CMK (cell line): ENCODE measurements at regions not wholly inside any gene's neighbourhood (a gene's known extent, or its start where the extent isn't known, plus 50 kb on each side); places are given as distances from the start of the nearest gene placed in this dataset.
"Not testable (repeated sequence)": the region's sequence is repeated elsewhere in the genome, so short reads cannot be mapped to it uniquely, and the experiment has no call there.

Experiments
- DNase-seq: peaks from one replicate; pipeline ENCODE4 v3.0.0-alpha.2; 2010; ENCODE audit warnings: low read depth

DNA sequence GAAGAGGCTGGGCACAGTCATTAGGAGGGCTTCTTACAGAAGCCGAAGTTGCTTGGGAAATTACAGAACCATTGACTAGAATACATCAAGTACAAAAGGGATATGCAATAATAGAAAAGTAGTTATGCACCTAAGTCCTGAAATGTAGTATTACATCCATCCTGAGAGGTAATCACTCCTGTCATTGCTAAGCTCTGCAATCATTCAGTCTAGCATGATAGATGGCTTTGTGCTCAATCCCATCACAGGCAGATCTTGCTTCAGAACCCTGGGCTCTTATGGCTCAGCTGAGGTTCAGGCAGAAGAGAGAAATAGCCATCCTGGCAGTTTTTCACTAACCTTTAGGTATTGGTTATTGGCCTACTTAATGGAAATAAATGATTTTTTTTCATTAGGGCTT lies 231.7 kb upstream of the AFF2 start:
- no peak for DNase-seq

- no peak for DNase-seq
Observed at GRCh38 chrX:148269513-148269912, 230.9 kb upstream of the AFF2 start.

GRCh38 chrX:148270499-148270898 lies 229.9 kb upstream of the AFF2 start:
- peak; percentile 44 for DNase-seq

GRCh38 chrX:148271263-148271662 lies 229.2 kb upstream of the AFF2 start:
- peak; percentile 46 for DNase-seq

GRCh38 chrX:148281920-148282319 lies 218.5 kb upstream of the AFF2 start:
- no peak for DNase-seq

DNA sequence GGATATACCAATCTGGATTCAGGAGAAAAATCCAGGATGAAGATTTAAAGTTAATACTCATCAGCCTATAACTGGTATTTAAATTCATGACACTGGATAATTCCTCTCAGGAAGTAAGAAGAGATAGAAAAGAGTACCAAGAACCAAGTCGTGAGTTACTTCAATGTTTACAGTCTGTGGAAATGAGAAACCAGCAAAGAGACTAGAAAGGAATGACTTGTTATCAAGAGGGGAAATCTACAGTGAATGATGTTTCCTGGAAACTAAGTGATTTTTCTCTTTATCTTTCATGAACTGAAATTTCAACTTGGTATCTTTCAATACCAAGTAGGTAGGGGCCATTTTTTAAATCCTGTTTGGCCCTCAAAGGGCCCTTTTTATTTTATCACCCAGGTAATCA lies 217.9 kb upstream of the AFF2 start:
- no peak for DNase-seq

DNA sequence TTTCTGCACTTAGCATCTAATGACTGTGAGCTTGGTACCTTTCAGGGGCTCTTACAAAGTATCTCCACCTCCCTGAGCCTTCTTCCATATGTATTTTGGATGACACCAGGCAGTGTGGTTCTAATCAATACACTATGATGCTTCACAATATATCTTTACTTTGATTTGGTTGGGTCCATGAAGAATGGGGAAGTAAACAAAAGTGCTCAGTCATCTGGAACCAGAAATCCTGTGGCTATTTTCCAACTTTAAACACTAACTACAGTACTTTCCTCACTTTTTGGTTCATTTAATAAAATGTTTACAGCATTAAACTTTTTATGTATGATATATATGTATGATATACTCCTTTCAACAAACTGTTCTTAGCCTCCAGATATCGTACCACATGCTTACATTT lies 216.4 kb upstream of the AFF2 start:
- DNase-seq = no peak

DNA sequence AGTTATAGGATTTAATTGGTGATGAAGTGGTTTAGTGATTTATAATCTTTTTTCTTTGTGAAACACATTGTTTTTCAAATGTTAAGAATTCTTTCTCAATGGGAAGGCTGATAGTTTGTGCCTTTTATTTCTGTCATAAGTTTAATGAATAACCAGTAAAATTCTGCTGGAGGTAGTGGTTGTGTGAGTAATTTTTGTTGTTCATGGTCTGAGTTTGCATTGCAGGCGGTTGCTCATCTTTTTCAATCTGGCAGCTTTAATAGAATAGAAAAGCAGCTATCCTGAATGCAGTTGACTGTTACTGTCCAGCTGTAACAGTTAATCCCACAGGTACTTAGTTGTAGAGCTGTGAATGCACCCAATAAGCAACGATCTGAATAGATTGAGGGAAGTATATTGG lies 215.6 kb upstream of the AFF2 start:
- DNase-seq = no peak

DNA sequence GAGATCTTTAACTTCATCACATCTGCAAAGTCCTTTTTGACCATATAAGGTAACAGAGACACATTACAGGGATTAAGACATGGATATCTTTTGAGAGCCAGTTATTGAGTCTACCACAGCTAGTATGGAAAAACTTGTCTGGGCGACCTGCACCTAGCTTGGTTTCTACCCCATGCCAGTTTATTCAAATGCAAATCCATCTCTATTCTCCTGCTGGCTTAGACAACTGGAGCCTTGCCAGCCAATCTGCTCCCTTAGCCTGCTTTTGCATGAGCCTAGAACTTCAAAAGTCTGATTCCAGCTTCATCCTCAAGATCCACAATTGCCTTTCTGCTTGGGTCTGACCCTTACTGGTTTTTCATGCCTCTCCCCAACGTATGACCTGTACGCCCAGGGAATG lies 212.0 kb upstream of the AFF2 start:
- DNase-seq = no peak

GRCh38 chrX:148290041-148290440 lies 210.4 kb upstream of the AFF2 start:
- DNase-seq = no peak

DNA sequence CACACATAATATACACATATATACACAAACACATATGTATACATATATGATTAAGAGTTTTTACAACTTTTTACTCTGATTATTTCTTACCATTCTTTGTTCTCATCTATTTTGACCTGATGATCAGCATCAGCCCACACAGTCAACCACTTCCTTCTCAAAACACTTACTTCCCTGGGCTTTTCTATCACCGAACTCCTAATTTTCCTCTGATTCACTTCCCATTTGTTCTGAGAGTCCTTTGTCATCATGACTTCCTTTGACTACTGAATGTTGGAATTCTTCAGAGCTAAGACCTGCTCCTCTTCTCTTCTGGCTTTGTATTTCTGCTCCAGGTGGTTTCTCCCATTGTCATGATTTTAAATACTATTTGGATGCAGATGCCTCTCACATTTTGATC lies 209.5 kb upstream of the AFF2 start:
- no peak for DNase-seq

GRCh38 chrX:148298737-148299136 lies 201.7 kb upstream of the AFF2 start:
- DNase-seq = no peak

DNA sequence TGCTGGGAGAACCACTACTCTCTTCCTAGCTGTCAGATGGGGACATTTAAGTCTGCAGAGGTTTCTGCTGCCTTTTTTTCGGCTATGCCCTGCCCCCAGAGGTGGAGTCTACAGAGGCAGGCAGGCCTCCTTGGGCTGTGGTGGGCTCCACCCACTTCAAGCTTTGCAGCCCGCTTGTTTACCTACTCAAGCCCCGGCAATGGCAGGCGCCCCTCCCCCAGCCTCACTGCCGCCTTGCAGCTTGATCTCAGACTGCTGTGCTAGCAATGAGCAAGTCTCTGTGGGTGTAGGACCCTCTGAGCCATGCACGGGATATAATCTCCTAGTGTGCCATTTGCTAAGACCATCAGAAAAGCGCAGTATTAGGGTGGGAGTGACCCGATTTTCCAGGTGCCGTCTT lies 195.2 kb upstream of the AFF2 start:
- not testable (repeated sequence) for DNase-seq

DNA sequence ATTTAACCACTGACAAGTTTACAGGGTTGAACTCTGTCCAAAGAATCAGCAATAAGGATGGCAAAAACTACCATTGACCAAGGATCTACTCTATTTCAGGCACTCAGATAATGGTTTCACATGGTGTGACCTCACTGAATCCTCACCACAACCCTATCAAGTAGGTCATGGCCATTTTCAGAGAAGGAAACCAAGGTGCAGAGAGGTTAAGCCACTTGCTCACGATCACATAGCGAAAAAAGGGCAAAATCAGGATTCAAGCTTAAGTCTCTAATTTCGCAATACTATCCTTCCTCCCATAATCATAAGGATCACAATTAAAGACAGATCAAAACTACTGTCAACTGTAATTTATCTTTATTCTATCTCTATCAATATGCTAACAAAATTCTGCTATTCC lies 191.0 kb upstream of the AFF2 start:
- DNase-seq = no peak

- peak; percentile 77 for DNase-seq
Observed at GRCh38 chrX:148310426-148311165, 189.8 kb upstream of the AFF2 start.

- no peak for DNase-seq
Observed at GRCh38 chrX:148311544-148311943, 188.9 kb upstream of the AFF2 start.

DNA sequence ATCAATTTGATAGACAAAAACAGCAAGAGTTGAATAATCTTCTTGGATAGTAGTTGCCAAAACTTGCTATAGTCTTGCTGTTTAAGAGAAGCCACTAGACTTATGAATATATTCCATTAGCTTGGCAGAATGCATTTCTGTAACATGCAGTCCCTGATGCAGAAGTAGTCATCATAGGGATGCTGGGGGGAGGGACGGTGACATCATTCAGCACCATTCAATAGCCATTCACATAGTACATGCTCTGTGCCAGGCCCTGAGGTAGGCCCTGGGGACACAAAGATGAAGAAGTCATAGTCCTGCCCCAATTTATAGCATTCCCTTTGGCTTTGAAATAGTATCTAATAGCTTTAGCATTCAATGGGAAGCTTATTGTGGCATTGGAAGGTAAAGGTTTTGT lies 185.5 kb upstream of the AFF2 start:
- DNase-seq = no peak

- no peak for DNase-seq
Observed at GRCh38 chrX:148316446-148316845, 184.0 kb upstream of the AFF2 start.

GRCh38 chrX:148322906-148323305 lies 177.5 kb upstream of the AFF2 start:
- no peak for DNase-seq

DNA sequence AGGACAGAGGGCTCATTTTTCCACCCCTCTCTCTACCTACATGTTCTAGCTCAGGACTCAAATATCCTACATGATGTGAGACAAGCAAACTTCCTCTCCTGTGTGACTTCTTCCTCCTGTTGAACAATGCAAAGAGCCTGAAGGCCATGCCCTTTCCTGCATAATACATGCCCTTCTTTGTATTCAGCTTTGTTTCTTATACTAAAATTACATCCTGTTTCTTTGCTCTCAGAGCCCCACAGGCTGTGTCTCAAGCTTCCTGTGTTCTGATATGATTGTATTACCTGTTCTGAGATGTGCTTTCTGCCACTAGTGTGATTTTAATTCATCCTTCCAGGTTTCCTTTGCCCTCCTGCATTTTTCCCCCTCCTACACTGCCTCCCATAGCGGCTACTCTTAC lies 166.4 kb upstream of the AFF2 start:
- no peak for DNase-seq

DNA sequence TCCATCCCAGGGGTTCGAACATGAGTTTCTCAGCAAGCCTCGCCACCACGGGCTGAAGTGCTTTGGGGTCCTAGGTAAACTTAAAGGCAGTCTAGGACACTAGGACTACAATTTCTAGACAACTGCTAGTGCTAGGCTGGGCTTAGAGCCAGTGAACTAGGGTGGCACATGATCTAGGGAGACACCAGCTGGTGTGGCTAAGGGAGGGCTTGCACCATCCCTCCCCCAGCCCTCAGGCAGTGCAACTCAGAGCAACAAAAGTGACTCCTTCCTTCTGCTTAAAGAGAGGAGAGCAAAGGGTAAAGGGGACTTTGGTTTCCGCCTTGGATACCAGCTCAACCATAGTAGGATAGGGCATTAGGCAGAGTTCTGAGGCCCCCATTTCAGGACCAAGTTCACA lies 162.5 kb upstream of the AFF2 start:
- no peak for DNase-seq

GRCh38 chrX:148354916-148355315 lies 145.5 kb upstream of the AFF2 start:
- no peak for DNase-seq

GRCh38 chrX:148361641-148362040 lies 138.8 kb upstream of the AFF2 start:
- no peak for DNase-seq

GRCh38 chrX:148363471-148364235 lies 136.8 kb upstream of the AFF2 start:
- no peak for DNase-seq
